BJ (cell line): ENCODE measurements at regions not wholly inside any gene's neighbourhood (a gene's known extent, or its start where the extent isn't known, plus 50 kb on each side); places are given as distances from the start of the nearest gene placed in this dataset.
"Not testable (repeated sequence)": the region's sequence is repeated elsewhere in the genome, so short reads cannot be mapped to it uniquely, and the experiment has no call there.

Experiments used
- CTCF ChIA-PET: fragments of 350-600 bp; formaldehyde crosslinking; extraction: SDS; loops from one replicate; lab custom pipeline; 2021; ENCODE audit warnings: antibody characterized with exemption, inconsistent platforms; lab: Yijun Ruan, JAX
- POLR2A ChIA-PET: fragments of 300-600 bp; sonication (Branson Sonifier 250); formaldehyde crosslinking; extraction: SDS; loops from one replicate; lab custom pipeline; 2021; ENCODE audit warnings: antibody characterized with exemption; lab: Charles Lee
- DNase-seq: peaks from one replicate; pipeline ENCODE4 v3.0.0-alpha.2; 2011; ENCODE audit warnings: low read depth
- H3K27me3 ChIP-seq: 2 replicates; pipeline ENCODE4 v1.6.0; 2011; ENCODE audit warnings: low read length; ENCODE audit not compliant: control insufficient read depth, insufficient read depth
- H3K36me3 ChIP-seq: 2 replicates; pipeline ENCODE4 v1.5.1; 2011; ENCODE audit warnings: low read length; ENCODE audit not compliant: control insufficient read depth, insufficient read depth
- H3K4me3 ChIP-seq: 2 replicates; pipeline ENCODE4 v1.5.1; 2011; ENCODE audit warnings: low read depth, mild to moderate bottlenecking, control low read depth, low read length
- TF ChIP-seq, protein P1 (sequence below): IDR thresholded peaks from 2 replicates; pipeline ENCODE4 v1.5.1; 2011; ENCODE audit warnings: low read depth, mild to moderate bottlenecking, control low read depth, inconsistent platforms, low read length, moderate library complexity; ENCODE audit not compliant: insufficient read depth

DNA sequence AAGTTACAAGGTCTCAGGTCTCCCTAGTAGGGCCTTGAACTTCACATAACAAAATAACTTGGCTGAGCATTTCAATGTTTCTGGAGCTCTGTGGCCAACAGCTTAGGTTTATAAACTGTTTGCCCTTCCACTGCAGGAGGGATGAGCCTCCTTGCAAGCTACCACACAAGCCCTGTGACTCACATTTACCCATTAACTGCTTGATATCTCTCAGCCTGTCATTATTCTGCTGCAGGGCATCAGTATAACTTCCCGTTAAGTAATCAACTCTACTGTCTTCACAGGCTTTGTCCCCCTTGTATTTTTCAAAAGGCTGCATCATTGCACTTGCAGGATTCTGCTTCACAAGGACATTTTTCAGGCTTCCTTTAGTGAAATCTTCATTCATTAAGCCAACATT lies 151.7 kb upstream of the CXCL13 start:
- ChIA-PET CTCF (no interaction called here), POLR2A (no interaction called here)
- no peak for DNase-seq
- H3K4me3 ChIP-seq = no peak overlapping the region
- no peaks in the 10 kb centered on the region for H3K27me3 ChIP-seq
- H3K36me3 ChIP-seq = no peaks in the 10 kb centered on the region
- TF ChIP-seq, protein P1, sequence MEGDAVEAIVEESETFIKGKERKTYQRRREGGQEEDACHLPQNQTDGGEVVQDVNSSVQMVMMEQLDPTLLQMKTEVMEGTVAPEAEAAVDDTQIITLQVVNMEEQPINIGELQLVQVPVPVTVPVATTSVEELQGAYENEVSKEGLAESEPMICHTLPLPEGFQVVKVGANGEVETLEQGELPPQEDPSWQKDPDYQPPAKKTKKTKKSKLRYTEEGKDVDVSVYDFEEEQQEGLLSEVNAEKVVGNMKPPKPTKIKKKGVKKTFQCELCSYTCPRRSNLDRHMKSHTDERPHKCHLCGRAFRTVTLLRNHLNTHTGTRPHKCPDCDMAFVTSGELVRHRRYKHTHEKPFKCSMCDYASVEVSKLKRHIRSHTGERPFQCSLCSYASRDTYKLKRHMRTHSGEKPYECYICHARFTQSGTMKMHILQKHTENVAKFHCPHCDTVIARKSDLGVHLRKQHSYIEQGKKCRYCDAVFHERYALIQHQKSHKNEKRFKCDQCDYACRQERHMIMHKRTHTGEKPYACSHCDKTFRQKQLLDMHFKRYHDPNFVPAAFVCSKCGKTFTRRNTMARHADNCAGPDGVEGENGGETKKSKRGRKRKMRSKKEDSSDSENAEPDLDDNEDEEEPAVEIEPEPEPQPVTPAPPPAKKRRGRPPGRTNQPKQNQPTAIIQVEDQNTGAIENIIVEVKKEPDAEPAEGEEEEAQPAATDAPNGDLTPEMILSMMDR = no peak

DNA sequence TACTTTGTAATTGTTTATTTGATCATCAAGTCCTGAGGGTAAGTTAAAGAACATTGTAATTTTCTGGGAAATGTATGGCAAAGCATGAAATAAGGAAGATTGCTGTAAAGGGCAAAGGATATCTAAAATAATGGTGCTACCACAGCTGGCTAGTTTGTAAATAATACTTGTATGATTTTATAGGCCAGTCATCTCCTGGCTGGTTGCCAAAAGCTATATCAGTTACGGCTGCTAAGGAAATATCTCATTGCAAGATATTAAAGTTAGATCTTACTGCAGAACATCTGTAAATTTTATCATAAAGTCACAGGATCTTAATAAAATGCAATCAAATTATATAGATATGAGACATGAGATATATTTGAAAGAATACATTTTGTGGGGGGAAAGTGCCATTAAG lies 150.8 kb upstream of the CXCL13 start:
- POLR2A ChIA-PET = no interaction called here
- H3K36me3 ChIP-seq = no peaks in the 10 kb centered on the region
- DNase-seq = no peak
- CTCF ChIA-PET = interaction anchor here (0.7 kb wide), 1 partner anchor 26 kb away, joined by 3 read pairs; no protein-coding TSS in a partner anchor
- H3K27me3 ChIP-seq = no peaks in the 10 kb centered on the region
- TF ChIP-seq, protein P1 = no peak
- no peak overlapping the region for H3K4me3 ChIP-seq

DNA sequence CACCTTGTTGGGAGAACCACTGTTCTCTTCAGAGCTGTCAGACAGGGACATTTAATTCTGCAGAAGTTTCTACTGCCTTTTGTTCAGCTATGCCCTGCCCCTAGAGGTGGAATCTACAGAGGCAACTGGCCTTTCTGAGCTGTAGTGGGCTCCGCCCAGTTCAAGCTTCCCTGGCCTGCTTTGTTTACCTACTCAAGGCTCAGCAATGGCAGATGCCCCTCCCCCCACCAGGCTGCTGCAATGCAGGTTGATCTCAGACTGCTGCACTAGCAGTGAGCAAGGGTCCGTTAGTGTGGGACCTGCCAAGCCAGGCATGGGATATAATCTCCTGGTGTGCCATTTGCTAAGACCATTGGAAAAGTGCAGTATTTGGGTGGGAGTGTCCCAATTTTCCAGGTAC lies 141.5 kb upstream of the CXCL13 start:
- POLR2A ChIA-PET, H3K27me3 ChIP-seq, DNase-seq, H3K4me3 ChIP-seq, H3K36me3 ChIP-seq: not testable (repeated sequence)
- CTCF ChIA-PET = interaction anchor here (0.7 to 4.0 kb wide), 5 partner anchors 10 to 157 kb away, joined by 3 to 73 read pairs (median 4); no protein-coding TSS in a partner anchor

DNA sequence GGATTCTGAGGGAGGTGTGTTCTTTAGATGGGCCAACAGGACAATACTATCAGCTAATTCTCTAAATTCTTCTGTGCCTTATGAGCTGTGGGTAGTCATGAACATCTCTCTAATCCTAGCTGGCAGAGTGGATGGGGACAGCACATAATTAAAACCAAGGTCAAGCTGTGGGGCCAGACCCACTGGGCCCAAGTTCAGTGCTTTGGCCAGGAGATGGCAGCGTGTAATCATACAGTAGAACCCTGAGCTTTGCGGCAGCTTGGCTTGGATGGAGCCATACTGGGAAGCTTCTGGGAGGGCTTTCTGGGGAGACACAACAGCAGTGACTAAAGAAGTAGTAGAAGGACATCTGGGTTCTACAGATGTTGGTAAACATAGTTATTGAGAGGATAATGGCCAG lies 140.3 kb upstream of the CXCL13 start:
- no peak for DNase-seq
- H3K36me3 ChIP-seq = no peaks in the 10 kb centered on the region
- H3K27me3 ChIP-seq = no peaks in the 10 kb centered on the region
- CTCF ChIA-PET = interaction anchor here (0.5 to 4.0 kb wide), 15 partner anchors 8 to 233 kb away, joined by 3 to 73 read pairs (median 4); partner anchors contain the start of gene CXCL13
- TF ChIP-seq, protein P1 = peak; percentile 47
- no peak overlapping the region for H3K4me3 ChIP-seq
- POLR2A ChIA-PET = no interaction called here

DNA sequence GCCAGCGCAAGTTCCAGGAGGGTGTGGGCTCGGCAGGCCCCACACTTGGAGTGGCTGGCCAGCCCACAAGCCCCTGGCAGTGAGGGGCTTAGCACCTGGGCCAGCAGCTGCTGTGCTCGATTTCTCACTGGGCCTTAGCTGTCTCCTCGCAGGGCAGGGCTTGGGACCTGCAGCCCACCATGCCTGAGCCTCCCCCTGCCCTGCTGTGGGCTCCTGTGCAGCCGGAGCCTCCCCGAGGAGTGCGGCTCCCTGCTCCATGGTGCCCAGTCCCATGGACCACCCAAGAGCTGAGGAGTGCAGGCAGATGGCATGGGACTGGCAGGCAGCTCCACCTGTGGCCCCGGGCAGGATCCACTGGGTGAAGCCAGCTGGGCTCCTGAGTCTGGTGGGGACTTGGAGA lies 139.2 kb upstream of the CXCL13 start:
- CTCF ChIA-PET = interaction anchor here (1.2 to 4.0 kb wide), 8 partner anchors 10 to 232 kb away, joined by 3 to 73 read pairs (median 6); partner anchors contain the start of gene CXCL13
- DNase-seq = no peak
- no peak overlapping the region for H3K4me3 ChIP-seq
- POLR2A ChIA-PET = no interaction called here
- no peaks in the 10 kb centered on the region for H3K36me3 ChIP-seq
- TF ChIP-seq, protein P1 = no peak
- no peaks in the 10 kb centered on the region for H3K27me3 ChIP-seq
